Glutamatergic neuron (in vitro differentiated cells): ENCODE measurements at regions not wholly inside any gene's neighbourhood (a gene's known extent, or its start where the extent isn't known, plus 50 kb on each side); places are given as distances from the start of the nearest gene placed in this dataset.

Source experiments
- DNase-seq: peaks from one replicate; pipeline ENCODE4 v3.0.0; 2022
- H3K27ac Mint-ChIP-seq: one replicate; pipeline ENCODE4 v1.8.0; 2020; ENCODE audit warnings: mild to moderate bottlenecking, mixed read lengths, inconsistent platforms; ENCODE audit not compliant: unreplicated experiment
- H3K27me3 Mint-ChIP-seq: one replicate; pipeline ENCODE4 v1.8.0; 2020; ENCODE audit warnings: mild to moderate bottlenecking, moderate library complexity, mixed read lengths, inconsistent platforms; ENCODE audit not compliant: unreplicated experiment
- H3K36me3 Mint-ChIP-seq: one replicate; pipeline ENCODE4 v1.8.0; 2020; ENCODE audit warnings: mild to moderate bottlenecking, mixed read lengths, inconsistent platforms; ENCODE audit not compliant: unreplicated experiment
- H3K4me1 Mint-ChIP-seq: one replicate; pipeline ENCODE4 v1.8.0; 2020; ENCODE audit warnings: mild to moderate bottlenecking, low read depth, mixed read lengths, inconsistent platforms; ENCODE audit not compliant: unreplicated experiment
- H3K4me3 Mint-ChIP-seq: one replicate; pipeline ENCODE4 v1.8.0; 2020; ENCODE audit warnings: mild to moderate bottlenecking, mixed read lengths, inconsistent platforms; ENCODE audit not compliant: unreplicated experiment
- H3K9me3 Mint-ChIP-seq: one replicate; pipeline ENCODE4 v1.8.0; 2020; ENCODE audit warnings: mild to moderate bottlenecking, moderate library complexity, mixed read lengths, inconsistent platforms; ENCODE audit not compliant: unreplicated experiment
- TF ChIP-seq, protein P1 (sequence below): fragments of 200-600 bp; sonication (generic); IDR thresholded peaks from one replicate; pipeline ENCODE4 v1.5.0; 2021; ENCODE audit not compliant: partially characterized antibody, unreplicated experiment

DNA sequence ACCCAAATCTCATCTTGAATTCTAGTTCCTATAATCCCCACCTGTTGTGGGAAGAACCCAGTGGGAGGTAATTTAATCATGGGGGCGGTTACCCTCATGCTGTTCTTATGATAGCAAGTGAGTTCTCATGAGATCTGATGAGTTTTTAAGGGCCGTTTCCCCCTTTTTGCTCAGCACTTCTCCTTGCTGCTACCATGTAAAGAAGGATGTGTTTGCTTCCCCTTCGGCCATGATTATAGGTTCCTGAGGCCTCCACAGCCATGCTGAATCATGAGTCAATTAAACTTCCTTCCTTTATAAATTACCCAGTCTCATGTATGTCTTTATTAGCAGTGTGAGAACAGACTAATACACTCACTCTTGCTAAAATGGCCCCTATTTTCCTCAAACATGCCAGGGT is 374.7 kb downstream of the TUSC7 start:
- DNase-seq = no peak
- H3K4me1 Mint-ChIP-seq = peaks cover 6% of the 10 kb centered on the region
- H3K36me3 Mint-ChIP-seq = no peaks in the 10 kb centered on the region
- no peak overlapping the region for H3K27ac Mint-ChIP-seq
- TF ChIP-seq, protein P1, sequence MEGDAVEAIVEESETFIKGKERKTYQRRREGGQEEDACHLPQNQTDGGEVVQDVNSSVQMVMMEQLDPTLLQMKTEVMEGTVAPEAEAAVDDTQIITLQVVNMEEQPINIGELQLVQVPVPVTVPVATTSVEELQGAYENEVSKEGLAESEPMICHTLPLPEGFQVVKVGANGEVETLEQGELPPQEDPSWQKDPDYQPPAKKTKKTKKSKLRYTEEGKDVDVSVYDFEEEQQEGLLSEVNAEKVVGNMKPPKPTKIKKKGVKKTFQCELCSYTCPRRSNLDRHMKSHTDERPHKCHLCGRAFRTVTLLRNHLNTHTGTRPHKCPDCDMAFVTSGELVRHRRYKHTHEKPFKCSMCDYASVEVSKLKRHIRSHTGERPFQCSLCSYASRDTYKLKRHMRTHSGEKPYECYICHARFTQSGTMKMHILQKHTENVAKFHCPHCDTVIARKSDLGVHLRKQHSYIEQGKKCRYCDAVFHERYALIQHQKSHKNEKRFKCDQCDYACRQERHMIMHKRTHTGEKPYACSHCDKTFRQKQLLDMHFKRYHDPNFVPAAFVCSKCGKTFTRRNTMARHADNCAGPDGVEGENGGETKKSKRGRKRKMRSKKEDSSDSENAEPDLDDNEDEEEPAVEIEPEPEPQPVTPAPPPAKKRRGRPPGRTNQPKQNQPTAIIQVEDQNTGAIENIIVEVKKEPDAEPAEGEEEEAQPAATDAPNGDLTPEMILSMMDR = no peak
- H3K27me3 Mint-ChIP-seq = no peaks in the 10 kb centered on the region
- no peak overlapping the region for H3K4me3 Mint-ChIP-seq
- peaks cover 3% of the 10 kb centered on the region for H3K9me3 Mint-ChIP-seq

DNA sequence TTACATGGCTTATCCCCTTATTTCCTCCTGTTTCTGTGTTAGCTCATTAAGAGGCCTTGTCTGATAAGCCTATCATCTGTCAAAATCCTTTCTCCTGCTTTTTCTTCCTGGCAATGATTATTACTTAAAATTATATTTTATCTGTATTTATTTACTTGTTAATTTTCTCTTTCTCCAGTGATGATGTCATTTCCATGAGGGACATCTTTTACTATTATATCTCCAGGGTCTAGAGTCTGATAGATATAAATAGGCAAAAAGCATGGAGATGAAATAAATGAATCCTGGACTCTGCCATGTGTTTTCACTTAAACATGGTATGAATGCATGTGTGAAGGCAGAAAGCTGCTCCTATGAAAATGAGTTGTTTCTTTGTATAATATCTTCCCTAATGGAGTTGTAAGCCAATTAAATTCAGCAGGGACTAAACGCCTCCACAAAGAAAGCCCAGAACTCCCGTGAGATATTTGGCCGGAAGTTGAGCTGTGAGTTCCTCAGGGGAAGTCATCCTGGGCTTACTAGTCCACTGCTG is 375.2 kb downstream of the TUSC7 start:
- TF ChIP-seq, protein P1 = no peak
- Mint-ChIP-seq H3K4me1 (peaks cover 6% of the 10 kb centered on the region), H3K9me3 (peaks cover 3% of the 10 kb centered on the region), H3K36me3 (no peaks in the 10 kb centered on the region), H3K27ac (no peak overlapping the region), H3K4me3 (no peak overlapping the region), H3K27me3 (no peaks in the 10 kb centered on the region)
- DNase-seq = no peak

DNA sequence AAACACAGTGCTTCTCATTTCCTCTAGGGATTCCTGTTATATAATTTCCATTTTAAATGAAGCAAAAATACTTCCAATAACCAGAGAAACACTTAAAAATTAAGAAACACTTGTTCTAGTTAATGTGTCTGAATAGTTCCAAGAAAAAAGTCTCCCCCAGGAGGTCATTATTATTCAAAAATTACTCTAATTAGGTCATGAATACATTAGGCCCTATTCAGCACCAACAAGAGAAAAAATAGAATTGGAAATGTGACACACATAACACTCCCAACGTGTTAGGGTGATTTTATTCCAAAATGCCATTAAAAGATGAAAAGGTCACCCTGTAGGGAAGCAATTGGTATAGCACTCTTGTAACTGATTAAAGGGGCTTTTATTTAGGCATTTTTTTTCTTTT is 382.1 kb downstream of the TUSC7 start:
- Mint-ChIP-seq H3K36me3 (no peaks in the 10 kb centered on the region), H3K27ac (no peak overlapping the region), H3K4me1 (no peaks in the 10 kb centered on the region), H3K27me3 (no peaks in the 10 kb centered on the region), H3K4me3 (no peak overlapping the region), H3K9me3 (peaks cover 3% of the 10 kb centered on the region)
- DNase-seq = no peak
- TF ChIP-seq, protein P1 = no peak

DNA sequence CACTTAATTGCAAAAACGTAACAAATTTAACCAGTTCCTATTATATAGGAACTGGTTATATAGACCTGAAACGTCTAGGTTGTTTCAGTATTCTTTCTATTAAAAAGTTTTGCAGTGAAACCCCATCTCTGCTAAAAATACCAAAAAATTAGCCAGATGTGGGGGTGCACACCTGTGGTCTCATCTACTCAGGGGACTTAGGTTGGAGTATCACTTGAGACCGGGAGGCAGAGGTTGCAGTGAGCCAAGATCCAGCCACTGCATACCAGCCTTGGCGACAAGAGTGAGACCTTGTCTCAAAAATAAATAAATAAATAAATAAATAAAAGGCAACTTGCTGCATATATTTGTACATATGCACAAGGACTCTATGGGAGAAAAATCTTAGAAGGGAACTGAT is 387.0 kb downstream of the TUSC7 start:
- no peak overlapping the region for H3K4me3 Mint-ChIP-seq
- no peaks in the 10 kb centered on the region for H3K4me1 Mint-ChIP-seq
- no peaks in the 10 kb centered on the region for H3K9me3 Mint-ChIP-seq
- no peak for DNase-seq
- TF ChIP-seq, protein P1 = no peak
- no peaks in the 10 kb centered on the region for H3K36me3 Mint-ChIP-seq
- no peaks in the 10 kb centered on the region for H3K27me3 Mint-ChIP-seq
- H3K27ac Mint-ChIP-seq = no peak overlapping the region

DNA sequence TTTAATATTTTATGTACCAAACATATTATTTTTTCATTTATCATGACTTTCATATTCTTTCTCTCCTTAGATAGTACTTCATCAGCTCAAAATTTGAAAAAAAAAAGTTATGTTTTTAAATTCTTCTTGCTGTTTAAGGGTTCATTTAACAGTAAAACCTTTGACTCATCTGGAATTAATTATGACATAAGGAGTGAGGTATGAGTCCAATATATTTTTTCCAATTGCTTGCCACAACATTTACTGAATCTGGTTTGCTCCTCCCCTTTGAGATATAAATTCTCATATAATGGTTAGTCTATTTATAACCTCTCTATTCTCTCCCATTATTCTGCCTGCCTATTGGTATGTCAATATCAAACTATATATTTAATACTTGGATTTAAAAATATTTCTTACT is 387.8 kb downstream of the TUSC7 start:
- Mint-ChIP-seq H3K4me1 (no peaks in the 10 kb centered on the region), H3K36me3 (no peaks in the 10 kb centered on the region), H3K27me3 (no peaks in the 10 kb centered on the region), H3K9me3 (no peaks in the 10 kb centered on the region), H3K4me3 (no peak overlapping the region), H3K27ac (no peak overlapping the region)
- no peak for DNase-seq
- TF ChIP-seq, protein P1 = no peak
